Panc1 (cell line): ENCODE measurements at regions not wholly inside any gene's neighbourhood (a gene's known extent, or its start where the extent isn't known, plus 50 kb on each side); places are given as distances from the start of the nearest gene placed in this dataset.

ENCODE experiments used
- ATAC-seq: fragments of 200-7000 bp; cut with Tn5 transposase; 2 replicates; pipeline ENCODE4 v1.9.1; 2020; ENCODE audit warnings: mild to moderate bottlenecking, moderate library complexity
- BruUV-seq: library from RNA; stranded (reverse); fragments of 400-500 nt; replicated peaks from 2 replicates; lab custom pipeline; 2021; lab: Mats Ljungman, UMichigan
- CTCF ChIA-PET: fragments of 300-600 bp; sonication (Branson Sonifier 250); formaldehyde crosslinking; loops from one replicate; lab custom pipeline; 2022; ENCODE audit warnings: antibody characterized with exemption; lab: Charles Lee
- POLR2A ChIA-PET: fragments of 300-600 bp; sonication (Branson Sonifier 250); formaldehyde crosslinking; loops from one replicate; lab custom pipeline; 2022; ENCODE audit warnings: antibody characterized with exemption; lab: Charles Lee
- DNase-seq: peaks from one replicate; pipeline ENCODE4 v3.0.0-alpha.2; 2010; ENCODE audit warnings: low read depth, low spot score
- H3K27ac ChIP-seq: 2 replicates; pipeline ENCODE4 v1.5.1; 2011; ENCODE audit warnings: mild to moderate bottlenecking, low read length, inconsistent platforms
- H3K27me3 ChIP-seq: fragments of 200-500 bp; sonication (Bioruptor generic); 2 replicates; pipeline ENCODE4 v1.6.0; 2014; ENCODE audit warnings: low read length, inconsistent platforms; ENCODE audit not compliant: control insufficient read depth, insufficient read depth
- H3K36me3 ChIP-seq: fragments of 200-500 bp; sonication (Bioruptor generic); 2 replicates; pipeline ENCODE4 v1.5.1; 2014; ENCODE audit warnings: inconsistent platforms, mild to moderate bottlenecking, low read length, moderate library complexity; ENCODE audit not compliant: control insufficient read depth, insufficient read depth
- H3K4me1 ChIP-seq: 2 replicates; pipeline ENCODE4 v1.5.1; 2011; ENCODE audit warnings: inconsistent platforms, mild to moderate bottlenecking, low read length, moderate library complexity; ENCODE audit not compliant: control insufficient read depth, insufficient read depth
- H3K4me3 ChIP-seq, 2 experiments: 2 replicates each; pipeline ENCODE4 v1.5.1; 2011 to 2012; ENCODE audit warnings: low read depth in 2 of 2, low read length in 2 of 2, mild to moderate bottlenecking in 2 of 2, inconsistent platforms in 1 of 2, moderate library complexity in 1 of 2
- H3K9me3 ChIP-seq: fragments of 200-500 bp; sonication (Bioruptor generic); 2 replicates; pipeline ENCODE4 v1.5.1; 2014; ENCODE audit warnings: low read depth, mild to moderate bottlenecking, inconsistent platforms, low read length, moderate library complexity; ENCODE audit not compliant: control insufficient read depth, insufficient read depth
- CTCF ChIP-seq: fragments of 450-650 bp; IDR thresholded peaks from 2 replicates; pipeline ENCODE4 v1.5.1; 2017; ENCODE audit warnings: mild to moderate bottlenecking
- POLR2AphosphoS5 ChIP-seq: IDR thresholded peaks from 2 replicates; pipeline ENCODE4 v1.6.1; 2012; ENCODE audit warnings: mild to moderate bottlenecking, low read depth, low read length, moderate library complexity
- SIN3A ChIP-seq: IDR thresholded peaks from 2 replicates; pipeline ENCODE4 v1.6.1; 2012; ENCODE audit warnings: low read depth, mild to moderate bottlenecking, low read length, moderate library complexity, borderline replicate concordance; ENCODE audit not compliant: insufficient read depth
- TCF7L2 ChIP-seq: IDR thresholded peaks from 2 replicates; pipeline ENCODE4 v1.6.1; 2011; ENCODE audit warnings: mild to moderate bottlenecking, low read depth, low read length, inconsistent platforms
- in situ Hi-C: cut with HindIII; loops from 2 replicates; pipeline ENCODE4 v1.10.0; 2016; ENCODE audit warnings: low sequenced_read_pairs, low pct_unique_long_range_greater_than_20kb
- intact Hi-C: fragments of 100-400 bp; cut with micrococcal nuclease; formaldehyde crosslinking; loops from one replicate; pipeline ENCODE4 v1.10.0; 2022; ENCODE audit not compliant: unreplicated experiment
- TF ChIP-seq, protein P1 (sequence below), 2 experiments: IDR thresholded peaks; 2 replicates each; pipeline ENCODE4 v1.6.1; 2011 to 2012; ENCODE audit warnings: low read depth in 2 of 2, control low read depth in 1 of 2, low read length in 1 of 2, mild to moderate bottlenecking in 1 of 2, moderate library complexity in 1 of 2; ENCODE audit not compliant: insufficient read depth in 1 of 2

DNA sequence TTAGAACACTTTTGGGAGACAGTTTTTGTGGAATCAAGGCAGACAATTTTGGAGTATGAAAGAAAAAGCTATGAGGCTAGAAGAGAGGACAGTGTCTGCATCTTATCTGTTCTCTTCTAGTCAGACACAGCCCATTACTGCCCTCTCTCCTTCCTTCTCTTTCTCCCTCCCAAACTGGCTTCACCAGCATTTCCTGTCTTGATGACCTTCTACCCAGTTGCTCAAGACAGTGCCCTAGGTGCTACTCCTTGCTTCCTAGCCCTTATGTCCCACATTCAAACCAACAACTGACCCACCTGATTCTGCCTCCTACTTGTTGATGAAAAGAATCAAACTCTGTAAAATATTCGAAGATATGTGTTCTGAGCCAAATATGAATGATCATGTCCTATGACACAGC is 116.4 kb upstream of the RIPOR2 start:
- TF ChIP-seq CTCF (no peak), SIN3A (no peak), POLR2AphosphoS5 (no peak), TCF7L2 (no peak)
- TF ChIP-seq, protein P1, sequence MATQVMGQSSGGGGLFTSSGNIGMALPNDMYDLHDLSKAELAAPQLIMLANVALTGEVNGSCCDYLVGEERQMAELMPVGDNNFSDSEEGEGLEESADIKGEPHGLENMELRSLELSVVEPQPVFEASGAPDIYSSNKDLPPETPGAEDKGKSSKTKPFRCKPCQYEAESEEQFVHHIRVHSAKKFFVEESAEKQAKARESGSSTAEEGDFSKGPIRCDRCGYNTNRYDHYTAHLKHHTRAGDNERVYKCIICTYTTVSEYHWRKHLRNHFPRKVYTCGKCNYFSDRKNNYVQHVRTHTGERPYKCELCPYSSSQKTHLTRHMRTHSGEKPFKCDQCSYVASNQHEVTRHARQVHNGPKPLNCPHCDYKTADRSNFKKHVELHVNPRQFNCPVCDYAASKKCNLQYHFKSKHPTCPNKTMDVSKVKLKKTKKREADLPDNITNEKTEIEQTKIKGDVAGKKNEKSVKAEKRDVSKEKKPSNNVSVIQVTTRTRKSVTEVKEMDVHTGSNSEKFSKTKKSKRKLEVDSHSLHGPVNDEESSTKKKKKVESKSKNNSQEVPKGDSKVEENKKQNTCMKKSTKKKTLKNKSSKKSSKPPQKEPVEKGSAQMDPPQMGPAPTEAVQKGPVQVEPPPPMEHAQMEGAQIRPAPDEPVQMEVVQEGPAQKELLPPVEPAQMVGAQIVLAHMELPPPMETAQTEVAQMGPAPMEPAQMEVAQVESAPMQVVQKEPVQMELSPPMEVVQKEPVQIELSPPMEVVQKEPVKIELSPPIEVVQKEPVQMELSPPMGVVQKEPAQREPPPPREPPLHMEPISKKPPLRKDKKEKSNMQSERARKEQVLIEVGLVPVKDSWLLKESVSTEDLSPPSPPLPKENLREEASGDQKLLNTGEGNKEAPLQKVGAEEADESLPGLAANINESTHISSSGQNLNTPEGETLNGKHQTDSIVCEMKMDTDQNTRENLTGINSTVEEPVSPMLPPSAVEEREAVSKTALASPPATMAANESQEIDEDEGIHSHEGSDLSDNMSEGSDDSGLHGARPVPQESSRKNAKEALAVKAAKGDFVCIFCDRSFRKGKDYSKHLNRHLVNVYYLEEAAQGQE (IDR thresholded peaks at IDR 0.05; ENCODE audit: insufficient read depth in 1 of 2, low read depth in 2 of 2, low read length in 1 of 2), result no peak
- no peak overlapping the region for H3K4me3 ChIP-seq
- DNase-seq, result no peak
- CTCF ChIA-PET, result no interaction called here
- intact Hi-C loops, result no loop called here
- H3K27me3 ChIP-seq, result no peaks in the 10 kb centered on the region
- H3K4me1 ChIP-seq, result no peaks in the 10 kb centered on the region
- no TSS peak for BruUV-seq
- POLR2A ChIA-PET, result no interaction called here
- H3K9me3 ChIP-seq, result no peaks in the 10 kb centered on the region
- H3K27ac ChIP-seq, result no peak overlapping the region
- ATAC-seq, result no peak
- no peaks in the 10 kb centered on the region for H3K36me3 ChIP-seq
- in situ Hi-C loops, result no loop called here

GRCh38 chr6:25053875-25054371 is 118.2 kb upstream of the RIPOR2 start:
- CTCF ChIA-PET, result no interaction called here
- no peak overlapping the region for H3K4me3 ChIP-seq
- no TSS peak for BruUV-seq
- ATAC-seq (no peak), DNase-seq (no peak)
- TF ChIP-seq CTCF (no peak), POLR2AphosphoS5 (no peak), SIN3A (no peak), TCF7L2 (no peak)
- TF ChIP-seq, protein P1 (IDR thresholded peaks at IDR 0.05; ENCODE audit: insufficient read depth in 1 of 2, low read depth in 2 of 2, low read length in 1 of 2), result no peak
- no peaks in the 10 kb centered on the region for H3K4me1 ChIP-seq
- POLR2A ChIA-PET, result no interaction called here
- no peaks in the 10 kb centered on the region for H3K27me3 ChIP-seq
- no peak overlapping the region for H3K27ac ChIP-seq
- intact Hi-C loops (no loop called here), in situ Hi-C loops (no loop called here)
- H3K36me3 ChIP-seq, result no peaks in the 10 kb centered on the region
- no peaks in the 10 kb centered on the region for H3K9me3 ChIP-seq
